GM18508 (cell line): ENCODE measurements at regions not wholly inside any gene's neighbourhood (a gene's known extent, or its start where the extent isn't known, plus 50 kb on each side); places are given as distances from the start of the nearest gene placed in this dataset.
A peak's percentile ranks its signal among the peaks of the same experiment; 100 is the strongest.
"Not testable (repeated sequence)": the region's sequence is repeated elsewhere in the genome, so short reads cannot be mapped to it uniquely, and the experiment has no call there.

Experiments
- ATAC-seq: cut with Tn5 transposase; IDR thresholded peaks from one replicate; pipeline ENCODE4 v1.9.1; 2021; ENCODE audit warnings: moderate number of reproducible peaks; ENCODE audit not compliant: insufficient read depth, unreplicated experiment

GRCh38 chr1:146305442-146305841 is 76.6 kb upstream of the NOTCH2NLA start:
- ATAC-seq = not testable (repeated sequence)

GRCh38 chr1:146298575-146298897 is 69.7 kb upstream of the NOTCH2NLA start:
- ATAC-seq = not testable (repeated sequence)

GRCh38 chr1:146297781-146298574 is 69.2 kb upstream of the NOTCH2NLA start:
- not testable (repeated sequence) for ATAC-seq

- ATAC-seq = not testable (repeated sequence)
Measured at GRCh38 chr1:146292940-146293936, 64.4 kb upstream of the NOTCH2NLA start.

- not testable (repeated sequence) for ATAC-seq
Measured at GRCh38 chr1:146292424-146292823, 63.6 kb upstream of the NOTCH2NLA start.

- not testable (repeated sequence) for ATAC-seq
Measured at GRCh38 chr1:146287881-146288280, 59.1 kb upstream of the NOTCH2NLA start.

- peak; percentile 69 for ATAC-seq
Measured at GRCh38 chr1:146284760-146285159, 55.9 kb upstream of the NOTCH2NLA start.

GRCh38 chr1:146283527-146283880 is 54.7 kb upstream of the NOTCH2NLA start:
- not testable (repeated sequence) for ATAC-seq

GRCh38 chr1:146282807-146283526 is 54.1 kb upstream of the NOTCH2NLA start:
- not testable (repeated sequence) for ATAC-seq

GRCh38 chr1:146281522-146281921 is 52.7 kb upstream of the NOTCH2NLA start:
- not testable (repeated sequence) for ATAC-seq

- not testable (repeated sequence) for ATAC-seq
Measured at GRCh38 chr1:146278758-146279157, 49.9 kb upstream of the NOTCH2NLA start.
